Activated CD8-positive, alpha-beta T cell treated with anti-CD3 and anti-CD28 coated beads, Interleukin-2, amount 10 ng/mL, durations not matched to agents 7 days and 5 days (primary cell): ENCODE measurements at regions not wholly inside any gene's neighbourhood (a gene's known extent, or its start where the extent isn't known, plus 50 kb on each side); places are given as distances from the start of the nearest gene placed in this dataset.

Source experiments
- ATAC-seq: fragments of 150-1000 bp; cut with Tn5 transposase; one replicate; pipeline ENCODE4 v1.10.0; 2021; ENCODE audit warnings: moderate library complexity
- CTCF ChIA-PET: fragments of 350-600 bp; sonication (Branson Sonifier 250); formaldehyde crosslinking; loops from one replicate; lab custom pipeline; 2021; ENCODE audit warnings: antibody characterized with exemption; lab: Charles Lee
- POLR2A ChIA-PET: fragments of 350-600 bp; sonication (Branson Sonifier 250); formaldehyde crosslinking; loops from one replicate; lab custom pipeline; 2021; ENCODE audit warnings: antibody characterized with exemption; lab: Charles Lee
- DNase-seq: peaks from one replicate; pipeline ENCODE4 v3.0.0-alpha.2; 2020
- H3K27ac Mint-ChIP-seq: one replicate; pipeline ENCODE4 v1.8.0; 2021; ENCODE audit warnings: mild to moderate bottlenecking, mixed read lengths
- H3K27me3 Mint-ChIP-seq: one replicate; pipeline ENCODE4 v1.8.0; 2021; ENCODE audit warnings: low read depth, mixed read lengths
- H3K36me3 Mint-ChIP-seq: one replicate; pipeline ENCODE4 v1.8.0; 2021; ENCODE audit warnings: low read depth, mixed read lengths
- H3K4me1 Mint-ChIP-seq: one replicate; pipeline ENCODE4 v1.8.0; 2021; ENCODE audit warnings: low read depth, mixed read lengths
- H3K4me3 Mint-ChIP-seq: one replicate; pipeline ENCODE4 v1.8.0; 2021; ENCODE audit warnings: mild to moderate bottlenecking, mixed read lengths
- H3K9me3 Mint-ChIP-seq: one replicate; pipeline ENCODE4 v1.8.0; 2022; ENCODE audit warnings: mixed read lengths; ENCODE audit not compliant: insufficient read depth

DNA sequence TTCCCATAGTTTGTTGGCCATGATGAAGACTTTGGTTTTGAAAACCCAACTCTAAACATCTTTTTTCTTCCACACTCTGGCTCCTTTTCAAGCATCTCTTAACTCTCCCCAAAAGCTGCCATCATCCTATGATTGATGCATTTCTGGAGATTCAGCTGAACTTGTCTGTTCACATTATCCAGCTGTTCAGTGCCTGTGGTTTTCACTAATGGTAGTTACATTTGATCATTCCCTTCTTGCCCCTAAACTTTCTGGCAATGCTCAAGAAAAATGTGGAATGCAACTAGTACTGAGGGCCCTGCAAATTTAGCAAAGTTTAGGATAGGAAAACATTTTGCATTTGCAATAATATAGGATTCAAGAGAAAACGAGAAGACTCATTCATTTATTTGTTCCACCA is 267.5 kb downstream of the ENC1 start:
- Mint-ChIP-seq H3K4me3 (no peak overlapping the region), H3K9me3 (no peaks in the 10 kb centered on the region), H3K4me1 (no peaks in the 10 kb centered on the region), H3K36me3 (no peaks in the 10 kb centered on the region), H3K27me3 (peaks cover 3% of the 10 kb centered on the region), H3K27ac (no peak overlapping the region)
- ATAC-seq: no peak
- no peak for DNase-seq
- ChIA-PET POLR2A (no interaction called here), CTCF (interaction anchor here (1.1 kb wide), 1 partner anchor 267 kb away, joined by 3 read pairs; the partner anchor contains the start of gene ENC1)

DNA sequence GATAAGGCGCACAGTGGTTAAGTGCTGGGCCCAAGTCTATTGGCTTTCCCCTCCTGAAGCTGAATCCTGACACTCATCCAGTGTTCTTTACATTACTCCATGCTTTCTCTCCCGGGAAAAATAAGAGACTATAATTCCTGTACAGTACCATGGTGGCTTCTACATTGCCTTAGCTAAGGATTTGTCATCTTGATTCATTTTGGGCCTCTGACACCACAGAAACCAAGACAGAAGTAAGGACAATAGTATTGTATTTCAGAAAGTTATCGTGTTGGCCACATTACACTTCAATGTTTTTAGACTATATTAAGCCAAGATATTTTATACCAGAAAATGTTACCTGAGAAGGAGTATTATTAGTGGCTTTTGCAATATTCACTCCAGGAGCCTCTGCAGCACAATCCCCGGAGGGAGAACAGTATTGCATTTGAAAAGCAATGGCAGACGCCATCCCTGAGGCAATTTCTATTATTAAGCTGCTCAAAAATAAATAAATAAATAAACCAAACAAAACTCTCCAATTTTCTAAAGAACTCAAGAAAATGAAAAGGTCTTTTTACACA is 267.9 kb downstream of the ENC1 start:
- ChIA-PET CTCF (interaction anchor here (1.1 kb wide), 1 partner anchor 268 kb away, joined by 3 read pairs; the partner anchor contains the start of gene ENC1), POLR2A (no interaction called here)
- no peak for ATAC-seq
- Mint-ChIP-seq H3K4me1 (no peaks in the 10 kb centered on the region), H3K4me3 (no peak overlapping the region), H3K27me3 (peaks cover 3% of the 10 kb centered on the region), H3K36me3 (no peaks in the 10 kb centered on the region), H3K9me3 (no peaks in the 10 kb centered on the region), H3K27ac (no peak overlapping the region)
- no peak for DNase-seq

DNA sequence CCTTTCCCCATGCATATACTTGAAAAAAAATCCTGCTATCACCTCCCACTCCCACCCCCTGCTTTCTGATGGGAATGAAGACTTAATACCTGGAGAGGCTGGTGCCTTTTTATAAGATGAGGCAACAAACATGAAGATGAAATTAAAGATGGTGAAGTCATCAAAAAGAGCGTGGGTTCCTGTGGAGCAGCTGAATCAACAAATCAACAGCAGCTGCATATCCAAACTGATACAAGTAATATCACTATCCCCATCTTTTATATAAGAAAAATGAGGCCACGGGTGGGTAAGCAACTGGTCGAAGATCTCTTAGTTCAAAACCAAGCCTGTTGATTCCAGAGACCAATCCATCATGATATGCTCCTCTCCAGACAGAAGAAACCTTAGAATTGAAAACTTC is 268.5 kb downstream of the ENC1 start:
- Mint-ChIP-seq H3K27me3 (peaks cover 3% of the 10 kb centered on the region), H3K4me1 (no peaks in the 10 kb centered on the region), H3K4me3 (no peak overlapping the region), H3K36me3 (no peaks in the 10 kb centered on the region), H3K27ac (no peak overlapping the region), H3K9me3 (no peaks in the 10 kb centered on the region)
- DNase-seq (no peak), ATAC-seq (no peak)
- ChIA-PET POLR2A (no interaction called here), CTCF (no interaction called here)

DNA sequence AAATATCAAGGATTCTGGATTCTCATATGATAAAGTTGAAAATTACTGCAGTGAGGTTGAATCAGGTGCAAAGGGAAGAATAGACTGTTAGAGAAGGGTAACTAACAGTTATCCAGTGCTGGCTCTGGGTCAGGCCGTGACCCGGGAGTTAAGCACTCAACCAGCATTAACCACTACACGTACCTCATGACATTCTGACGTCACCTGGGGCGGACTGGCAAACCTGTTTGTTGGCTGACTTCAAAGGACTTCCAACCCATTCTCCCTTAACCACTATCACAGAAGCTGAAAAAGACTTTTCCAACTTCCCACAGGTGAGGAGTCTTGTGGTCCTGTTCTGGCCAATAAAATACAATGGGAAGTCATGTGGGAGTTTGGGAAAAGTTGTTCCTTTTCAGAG is 268.9 kb downstream of the ENC1 start:
- no peak overlapping the region for H3K4me3 Mint-ChIP-seq
- DNase-seq (no peak), ATAC-seq (no peak)
- H3K4me1 Mint-ChIP-seq: no peaks in the 10 kb centered on the region
- H3K9me3 Mint-ChIP-seq: no peaks in the 10 kb centered on the region
- ChIA-PET CTCF (no interaction called here), POLR2A (no interaction called here)
- no peak overlapping the region for H3K27ac Mint-ChIP-seq
- H3K36me3 Mint-ChIP-seq: no peaks in the 10 kb centered on the region
- H3K27me3 Mint-ChIP-seq: peaks cover 3% of the 10 kb centered on the region

DNA sequence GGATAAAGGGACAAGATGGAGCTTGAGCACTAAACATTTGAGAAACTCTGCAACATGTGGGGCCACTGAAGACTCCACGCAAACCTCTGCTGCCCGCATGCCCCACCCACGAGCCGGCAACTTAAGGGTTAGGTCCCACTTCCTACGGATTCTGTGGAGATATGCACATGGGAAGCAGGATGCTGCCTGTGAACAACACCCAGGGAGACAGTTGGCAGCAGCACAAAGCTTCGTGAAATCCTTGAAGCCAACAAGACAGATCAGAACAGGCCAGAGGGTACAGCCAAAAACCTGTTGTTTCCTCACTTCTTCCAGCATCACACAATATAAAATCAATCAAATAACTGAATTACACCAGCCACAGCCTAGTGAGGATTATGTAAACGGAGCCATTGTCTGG is 270.4 kb downstream of the ENC1 start:
- no peaks in the 10 kb centered on the region for H3K4me1 Mint-ChIP-seq
- H3K9me3 Mint-ChIP-seq: no peaks in the 10 kb centered on the region
- H3K27me3 Mint-ChIP-seq: no peaks in the 10 kb centered on the region
- H3K27ac Mint-ChIP-seq: no peak overlapping the region
- ATAC-seq (no peak), DNase-seq (no peak)
- no peaks in the 10 kb centered on the region for H3K36me3 Mint-ChIP-seq
- ChIA-PET POLR2A (no interaction called here), CTCF (no interaction called here)
- H3K4me3 Mint-ChIP-seq: no peak overlapping the region

DNA sequence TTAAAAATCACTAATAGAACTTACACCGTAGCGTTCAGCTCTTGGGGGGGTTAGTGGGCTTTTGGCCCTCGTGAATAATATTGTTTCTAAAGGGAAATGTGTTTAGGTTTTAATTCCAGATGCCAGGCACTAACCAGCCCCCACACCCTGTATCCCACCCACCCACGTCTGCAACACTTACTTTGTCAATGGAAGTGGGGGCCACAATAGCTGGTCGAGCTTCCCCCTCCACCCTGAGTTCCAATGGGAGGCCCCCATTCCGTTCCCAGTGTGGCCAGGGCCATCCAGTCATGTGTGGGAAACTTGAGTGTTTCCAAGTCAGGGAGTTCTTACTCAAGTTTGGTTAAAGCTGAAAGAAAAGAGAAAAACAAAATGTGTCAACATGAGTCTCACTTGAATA is 271.4 kb downstream of the ENC1 start:
- Mint-ChIP-seq H3K4me3 (no peak overlapping the region), H3K27me3 (no peaks in the 10 kb centered on the region), H3K36me3 (no peaks in the 10 kb centered on the region), H3K27ac (no peak overlapping the region), H3K9me3 (no peaks in the 10 kb centered on the region), H3K4me1 (no peaks in the 10 kb centered on the region)
- ChIA-PET CTCF (no interaction called here), POLR2A (interaction anchor here (0.6 kb wide), 1 partner anchor 23 kb away, joined by 3 read pairs; no protein-coding TSS in a partner anchor)
- ATAC-seq (no peak), DNase-seq (no peak)

DNA sequence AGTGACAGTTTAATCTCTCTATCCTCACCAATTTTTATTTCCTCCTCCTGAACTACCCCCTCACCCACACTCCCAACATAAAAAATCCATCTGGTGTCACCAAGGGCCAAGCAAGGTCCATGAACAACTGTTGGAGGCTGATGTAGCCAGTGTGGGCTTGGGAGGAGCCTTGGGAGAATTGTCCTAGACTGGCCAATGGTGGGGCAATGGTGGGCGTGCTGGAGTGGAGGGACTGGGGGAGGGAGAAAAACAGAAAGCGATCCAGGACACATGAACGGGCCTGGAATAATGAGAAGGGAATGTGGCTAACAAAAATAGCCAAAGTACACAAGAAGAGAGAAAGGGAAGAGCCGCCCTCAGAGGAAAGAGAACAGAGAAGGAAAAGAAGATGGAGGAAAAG is 272.6 kb downstream of the ENC1 start:
- H3K4me1 Mint-ChIP-seq: no peaks in the 10 kb centered on the region

DNA sequence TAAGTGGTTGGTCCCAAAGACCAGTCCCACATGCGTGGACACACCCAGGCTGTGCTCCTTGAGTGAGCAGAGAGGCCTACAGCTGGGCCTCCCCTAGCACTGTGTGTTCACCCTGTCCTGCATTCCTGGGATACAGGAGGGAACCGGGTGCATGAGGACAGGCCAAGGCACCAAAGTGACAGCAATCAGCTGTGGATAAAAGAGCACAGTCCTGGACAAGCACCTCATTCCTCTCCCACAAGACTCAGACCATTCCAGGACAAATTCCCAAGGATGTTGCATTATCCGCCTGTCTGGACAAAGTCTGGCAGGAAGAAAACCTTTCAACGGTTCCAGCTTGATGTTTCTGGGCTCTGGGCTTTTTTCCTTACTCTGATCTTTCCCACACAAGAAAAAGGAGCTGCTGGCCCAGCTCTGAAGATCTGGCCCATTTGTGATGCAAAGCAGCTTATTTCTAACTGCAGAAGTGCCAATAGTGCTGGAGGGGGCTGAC is 273.2 kb downstream of the ENC1 start:
- Mint-ChIP-seq H3K36me3 (no peaks in the 10 kb centered on the region), H3K9me3 (no peaks in the 10 kb centered on the region), H3K27ac (no peak overlapping the region), H3K4me1 (no peaks in the 10 kb centered on the region), H3K4me3 (no peak overlapping the region), H3K27me3 (no peaks in the 10 kb centered on the region)
- DNase-seq (no peak), ATAC-seq (no peak)
- CTCF ChIA-PET: no interaction called here
- POLR2A ChIA-PET: no interaction called here

More for the DNA sequence above, 272.6 kb downstream of the ENC1 start:
- ATAC-seq (no peak), DNase-seq (no peak)
- Mint-ChIP-seq H3K9me3 (no peaks in the 10 kb centered on the region), H3K36me3 (no peaks in the 10 kb centered on the region), H3K4me3 (no peak overlapping the region), H3K27me3 (no peaks in the 10 kb centered on the region), H3K27ac (no peak overlapping the region)
- ChIA-PET POLR2A (no interaction called here), CTCF (no interaction called here)

DNA sequence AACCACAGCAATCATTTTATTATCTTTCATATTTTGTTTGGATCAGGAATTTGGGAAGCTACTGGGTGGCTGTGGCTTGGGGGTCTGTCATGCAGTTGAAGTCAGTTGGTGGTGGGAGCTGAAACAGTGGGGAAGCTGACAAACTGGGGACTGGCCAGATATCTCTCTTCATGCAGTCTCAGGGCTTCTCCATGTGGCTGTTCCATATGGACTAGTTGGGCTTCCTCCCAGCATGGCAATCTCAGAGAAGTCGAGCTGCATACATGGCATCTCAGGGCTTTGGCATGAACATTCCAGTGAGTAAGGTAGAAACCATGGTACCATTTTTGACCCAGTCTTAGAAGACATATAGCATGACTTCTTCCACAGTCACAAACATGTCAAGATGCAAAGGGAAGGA is 274.8 kb downstream of the ENC1 start:
- H3K36me3 Mint-ChIP-seq: no peaks in the 10 kb centered on the region
- POLR2A ChIA-PET: no interaction called here
- ATAC-seq: no peak

DNA sequence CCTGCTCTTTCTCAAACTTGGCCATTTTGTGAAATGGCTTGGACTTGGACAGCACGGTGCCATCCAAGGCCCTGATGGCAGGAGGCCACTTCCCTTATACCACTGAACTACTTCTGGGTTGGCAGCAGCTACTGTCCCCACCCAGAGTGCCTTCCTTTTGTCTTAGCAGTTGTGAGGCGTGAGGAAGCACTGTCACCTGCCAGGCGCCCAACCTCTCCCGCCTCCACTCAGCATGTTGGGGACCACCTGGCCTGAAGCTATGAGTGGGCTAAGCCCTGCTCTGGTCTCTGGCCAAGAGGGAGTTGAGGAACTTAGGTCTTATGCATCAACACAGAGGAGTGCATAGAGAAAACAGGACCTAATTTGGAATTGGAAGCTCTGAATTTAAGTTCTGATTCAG is 276.0 kb downstream of the ENC1 start:
- Mint-ChIP-seq H3K4me3 (no peak overlapping the region), H3K36me3 (no peaks in the 10 kb centered on the region), H3K9me3 (no peaks in the 10 kb centered on the region), H3K27ac (no peak overlapping the region), H3K27me3 (no peaks in the 10 kb centered on the region), H3K4me1 (no peaks in the 10 kb centered on the region)
- DNase-seq (no peak), ATAC-seq (no peak)
- CTCF ChIA-PET: no interaction called here
- POLR2A ChIA-PET: no interaction called here

More for the DNA sequence above, 274.8 kb downstream of the ENC1 start:
- Mint-ChIP-seq H3K27ac (no peak overlapping the region), H3K4me1 (no peaks in the 10 kb centered on the region), H3K9me3 (no peaks in the 10 kb centered on the region), H3K4me3 (no peak overlapping the region), H3K27me3 (no peaks in the 10 kb centered on the region)
- DNase-seq: no peak
- CTCF ChIA-PET: no interaction called here

DNA sequence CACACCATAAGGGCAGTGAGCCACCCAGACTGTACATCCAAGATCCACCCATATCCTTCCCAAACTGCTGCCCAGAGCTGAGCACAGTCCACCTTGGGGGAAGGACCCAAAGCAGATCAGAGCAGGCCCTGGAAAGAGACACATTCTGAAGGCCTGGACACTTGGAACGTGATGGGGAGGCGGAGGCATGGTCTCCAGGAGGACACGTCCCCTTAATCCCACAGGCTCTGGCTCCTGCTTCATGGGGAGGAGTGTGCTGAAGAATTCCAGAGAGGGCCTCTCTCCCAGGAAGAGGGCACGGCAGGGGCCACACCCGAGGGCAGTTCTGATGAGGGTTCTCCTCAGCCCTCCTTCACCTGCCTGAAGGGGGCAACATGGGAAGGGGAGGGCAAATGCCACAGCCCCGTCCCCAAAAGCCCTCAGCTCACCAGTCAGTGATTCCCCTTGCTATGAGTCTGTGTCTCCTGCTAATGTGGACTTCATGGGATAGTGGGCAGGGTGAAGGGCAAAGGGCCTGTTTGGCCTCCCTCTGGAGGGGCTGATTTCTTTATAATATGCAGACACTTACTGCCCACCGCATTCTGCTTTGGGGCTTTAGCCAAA is 276.8 kb downstream of the ENC1 start:
- Mint-ChIP-seq H3K4me1 (no peaks in the 10 kb centered on the region), H3K9me3 (no peaks in the 10 kb centered on the region), H3K27ac (no peak overlapping the region), H3K36me3 (no peaks in the 10 kb centered on the region), H3K4me3 (no peak overlapping the region), H3K27me3 (no peaks in the 10 kb centered on the region)
- POLR2A ChIA-PET: no interaction called here
- ATAC-seq (no peak), DNase-seq (no peak)
- CTCF ChIA-PET: no interaction called here

DNA sequence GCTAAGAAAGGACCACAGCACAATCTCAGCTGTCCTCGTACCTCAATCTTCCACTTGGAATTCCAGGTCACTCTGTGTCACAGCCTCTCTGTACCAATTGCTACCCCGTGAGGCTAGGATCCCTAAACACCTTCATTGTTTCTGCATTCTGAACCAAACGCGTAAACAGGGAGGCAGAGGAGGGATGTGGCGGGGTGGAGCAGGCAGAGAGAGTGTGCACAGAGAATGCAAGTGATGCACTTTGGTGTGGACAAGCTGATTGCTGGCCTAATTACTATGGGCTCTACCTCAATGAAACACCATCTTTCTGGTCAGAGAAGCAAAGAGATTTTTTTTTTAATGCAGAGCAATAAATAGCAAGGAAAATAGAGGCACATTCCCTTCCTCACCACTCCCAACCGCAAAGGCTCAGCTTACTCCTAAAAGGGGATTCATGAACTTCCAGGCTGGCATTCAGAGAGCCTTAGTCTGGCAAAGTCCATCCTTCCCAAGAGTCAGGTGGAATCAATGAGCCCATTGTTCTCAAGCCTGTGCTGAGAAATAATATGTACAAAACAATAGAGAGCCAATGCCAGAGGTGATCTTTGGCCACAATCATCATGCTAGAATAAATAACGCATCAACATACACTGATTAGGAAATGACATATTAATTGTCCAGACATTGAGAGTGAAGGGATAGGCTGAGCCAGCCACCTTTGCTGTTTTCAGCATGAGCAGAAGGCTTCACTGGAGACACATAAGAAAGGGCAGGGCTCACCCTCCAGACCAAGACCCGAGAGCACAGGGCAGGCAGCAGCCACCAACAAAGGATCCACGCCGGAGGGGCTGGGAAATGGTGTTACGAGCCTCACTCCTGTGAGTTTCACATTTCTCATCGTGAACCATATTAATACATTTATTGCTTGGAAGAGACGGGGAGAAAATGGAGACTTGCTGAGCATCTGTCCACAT is 278.8 kb downstream of the ENC1 start:
- Mint-ChIP-seq H3K36me3 (no peaks in the 10 kb centered on the region), H3K27ac (no peak overlapping the region), H3K4me1 (no peaks in the 10 kb centered on the region), H3K27me3 (no peaks in the 10 kb centered on the region), H3K4me3 (no peak overlapping the region), H3K9me3 (no peaks in the 10 kb centered on the region)
- ChIA-PET CTCF (interaction anchor here (0.7 kb wide), 1 partner anchor 280 kb away, joined by 3 read pairs; no protein-coding TSS in a partner anchor), POLR2A (no interaction called here)
- ATAC-seq (no peak), DNase-seq (no peak)
